ENCODE measurements at regions not wholly inside any gene's neighbourhood (a gene's known extent, or its start where the extent isn't known, plus 50 kb on each side); places are given as distances from the start of the nearest gene placed in this dataset.
"Not testable (repeated sequence)": the region's sequence is repeated elsewhere in the genome, so short reads cannot be mapped to it uniquely, and the experiment has no call there.

- H3K36me3 ChIP-seq (ENCODE audit: control insufficient read depth, insufficient read depth, low read length), result no peaks in the 10 kb centered on the region
- H3K4me3 ChIP-seq (ENCODE audit: low read depth, low read length), result no peak overlapping the region
- TF ChIP-seq CTCF (IDR thresholded peaks at IDR 0.05; ENCODE audit: insufficient read depth, low read length, severe bottlenecking), result no peak
- no peaks in the 10 kb centered on the region for H3K27me3 ChIP-seq (ENCODE audit: control insufficient read depth, insufficient read depth, low read length)
- no peak for DNase-seq (ENCODE audit: low read depth)
- FAIRE-seq, result no peak
Measured at GRCh38 chr4:37555322-37555721, 130.9 kb downstream of the RELL1 start.

- not testable (repeated sequence) for H3K27me3 ChIP-seq (ENCODE audit: control insufficient read depth, insufficient read depth, low read length); H3K36me3 ChIP-seq (ENCODE audit: control insufficient read depth, insufficient read depth, low read length); FAIRE-seq; H3K4me3 ChIP-seq (ENCODE audit: low read depth, low read length); DNase-seq (ENCODE audit: low read depth)
Measured at GRCh38 chr4:37549866-37550265, 136.3 kb downstream of the RELL1 start.

- H3K27me3 ChIP-seq (ENCODE audit: control insufficient read depth, insufficient read depth, low read length), result no peaks in the 10 kb centered on the region
- DNase-seq (ENCODE audit: low read depth) (peak; percentile 86), FAIRE-seq (no peak)
- H3K36me3 ChIP-seq (ENCODE audit: control insufficient read depth, insufficient read depth, low read length), result no peaks in the 10 kb centered on the region
- TF ChIP-seq CTCF (IDR thresholded peaks at IDR 0.05; ENCODE audit: insufficient read depth, low read length, severe bottlenecking), result no peak
- no peak overlapping the region for H3K4me3 ChIP-seq (ENCODE audit: low read depth, low read length)
Measured at GRCh38 chr4:37549041-37549440, 137.1 kb downstream of the RELL1 start.

- Histone ChIP-seq H3K4me3 (ENCODE audit: low read depth, low read length) (no peak overlapping the region), H3K36me3 (ENCODE audit: control insufficient read depth, insufficient read depth, low read length) (no peaks in the 10 kb centered on the region), H3K27me3 (ENCODE audit: control insufficient read depth, insufficient read depth, low read length) (no peaks in the 10 kb centered on the region)
- DNase-seq (ENCODE audit: low read depth), result no peak
- FAIRE-seq, result no peak
- TF ChIP-seq CTCF (IDR thresholded peaks at IDR 0.05; ENCODE audit: insufficient read depth, low read length, severe bottlenecking), result no peak
Measured at GRCh38 chr4:37546586-37546985, 139.6 kb downstream of the RELL1 start.

GRCh38 chr4:37542706-37543105 is 143.5 kb downstream of the RELL1 start:
- Histone ChIP-seq H3K27me3 (ENCODE audit: control insufficient read depth, insufficient read depth, low read length) (no peaks in the 10 kb centered on the region), H3K4me3 (ENCODE audit: low read depth, low read length) (no peak overlapping the region), H3K36me3 (ENCODE audit: control insufficient read depth, insufficient read depth, low read length) (no peaks in the 10 kb centered on the region)
- DNase-seq (ENCODE audit: low read depth) (no peak), FAIRE-seq (no peak)
- no peak for TF ChIP-seq CTCF (IDR thresholded peaks at IDR 0.05; ENCODE audit: insufficient read depth, low read length, severe bottlenecking)

- no peak for FAIRE-seq
- Histone ChIP-seq H3K36me3 (ENCODE audit: control insufficient read depth, insufficient read depth, low read length) (no peaks in the 10 kb centered on the region), H3K27me3 (ENCODE audit: control insufficient read depth, insufficient read depth, low read length) (no peaks in the 10 kb centered on the region), H3K4me3 (ENCODE audit: low read depth, low read length) (no peak overlapping the region)
- no peak for DNase-seq (ENCODE audit: low read depth)
- no peak for TF ChIP-seq CTCF (IDR thresholded peaks at IDR 0.05; ENCODE audit: insufficient read depth, low read length, severe bottlenecking)
Measured at GRCh38 chr4:37541956-37542355, 144.2 kb downstream of the RELL1 start.
